ENCODE measurements at regions not wholly inside any gene's neighbourhood (a gene's known extent, or its start where the extent isn't known, plus 50 kb on each side); places are given as distances from the start of the nearest gene placed in this dataset.

DNA sequence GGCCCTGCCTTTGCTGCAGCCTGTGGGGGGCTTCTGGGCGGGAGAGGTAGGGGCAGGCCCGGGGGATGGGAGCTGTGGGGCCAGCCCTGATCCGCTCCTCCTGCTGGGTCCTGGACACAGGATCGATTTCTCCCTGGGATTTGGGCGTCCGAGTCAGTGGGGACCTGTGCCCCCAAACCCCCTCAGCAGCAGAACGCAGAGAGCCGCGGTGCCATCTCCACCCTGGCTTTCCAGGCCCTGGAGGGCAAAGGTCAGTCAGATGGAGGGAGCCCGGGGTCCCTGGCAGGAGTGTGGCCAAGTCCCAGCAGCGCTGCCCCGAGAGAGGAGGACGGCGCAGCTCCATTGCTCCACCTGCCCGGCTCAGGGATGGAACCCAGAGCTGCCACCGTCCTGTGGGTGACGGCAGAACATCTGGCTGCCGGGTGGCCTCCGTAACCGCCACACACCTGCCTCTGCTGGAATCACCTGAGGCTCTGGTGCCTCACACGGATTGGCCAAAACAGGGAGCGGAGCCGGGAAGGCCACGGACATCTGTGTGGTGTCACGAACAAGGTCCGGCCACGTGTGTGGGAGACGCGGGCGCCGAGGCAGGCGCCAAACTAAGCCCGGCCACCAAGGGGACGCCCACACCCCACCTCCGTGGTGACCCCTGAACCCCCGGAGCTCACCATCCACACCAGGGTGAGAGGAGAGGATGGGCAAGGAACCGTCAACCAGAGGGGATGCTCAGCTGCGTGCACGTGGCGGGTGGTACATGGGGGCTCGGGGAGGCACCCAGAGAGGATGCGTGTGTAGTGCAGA is 80.3 kb upstream of the FBRSL1 start:
- TF ChIP-seq, protein P1, sequence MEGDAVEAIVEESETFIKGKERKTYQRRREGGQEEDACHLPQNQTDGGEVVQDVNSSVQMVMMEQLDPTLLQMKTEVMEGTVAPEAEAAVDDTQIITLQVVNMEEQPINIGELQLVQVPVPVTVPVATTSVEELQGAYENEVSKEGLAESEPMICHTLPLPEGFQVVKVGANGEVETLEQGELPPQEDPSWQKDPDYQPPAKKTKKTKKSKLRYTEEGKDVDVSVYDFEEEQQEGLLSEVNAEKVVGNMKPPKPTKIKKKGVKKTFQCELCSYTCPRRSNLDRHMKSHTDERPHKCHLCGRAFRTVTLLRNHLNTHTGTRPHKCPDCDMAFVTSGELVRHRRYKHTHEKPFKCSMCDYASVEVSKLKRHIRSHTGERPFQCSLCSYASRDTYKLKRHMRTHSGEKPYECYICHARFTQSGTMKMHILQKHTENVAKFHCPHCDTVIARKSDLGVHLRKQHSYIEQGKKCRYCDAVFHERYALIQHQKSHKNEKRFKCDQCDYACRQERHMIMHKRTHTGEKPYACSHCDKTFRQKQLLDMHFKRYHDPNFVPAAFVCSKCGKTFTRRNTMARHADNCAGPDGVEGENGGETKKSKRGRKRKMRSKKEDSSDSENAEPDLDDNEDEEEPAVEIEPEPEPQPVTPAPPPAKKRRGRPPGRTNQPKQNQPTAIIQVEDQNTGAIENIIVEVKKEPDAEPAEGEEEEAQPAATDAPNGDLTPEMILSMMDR (IDR thresholded peaks at IDR 0.05; ENCODE audit: low read depth, low read length, poor library complexity, severe bottlenecking) = no peak
- no peak for TF ChIP-seq EZH2phosphoT487 (IDR thresholded peaks at IDR 0.05; ENCODE audit: borderline replicate concordance, low read length)

Data from DOHH2 (cell line).